Kidney (tissue), 13 donors: ENCODE measurements at regions not wholly inside any gene's neighbourhood (a gene's known extent, or its start where the extent isn't known, plus 50 kb on each side); places are given as distances from the start of the nearest gene placed in this dataset.
A peak's percentile ranks its signal among the peaks of the same experiment; 100 is the strongest.

Experiments
- DNase-seq, 5 donors: peaks; one replicate each; pipeline ENCODE4 v3.0.0-alpha.2; 2013 to 2020
- FAIRE-seq: peaks from 2 replicates; lab custom pipeline; 2012; peaks lifted over from hg19 to GRCh38; lab: Jason Lieb, UNC
- H3K27ac ChIP-seq, 2 donors: one replicate each; pipeline ENCODE4 v1.7.0; 2013; ENCODE audit warnings: low read depth in 2 of 2, low read length in 2 of 2, inconsistent platforms in 1 of 2
- H3K27me3 ChIP-seq: one replicate; pipeline ENCODE4 v1.7.1; 2013; ENCODE audit warnings: low read length, inconsistent platforms; ENCODE audit not compliant: control insufficient read depth, insufficient read depth
- H3K36me3 ChIP-seq, 3 donors: one replicate each; pipeline versions ENCODE4 v1.7.0 to v1.7.1; 2013; ENCODE audit warnings: low read length in 3 of 3, control low read depth in 1 of 3, inconsistent platforms in 1 of 3; ENCODE audit not compliant: insufficient read depth in 3 of 3, control insufficient read depth in 2 of 3
- H3K4me1 ChIP-seq, 3 donors: one replicate each; pipeline versions ENCODE4 v1.7.0 to v1.7.1; 2013; ENCODE audit warnings: low read length in 3 of 3, inconsistent platforms in 1 of 3, low read depth in 1 of 3; ENCODE audit not compliant: control insufficient read depth in 2 of 3, insufficient read depth in 2 of 3
- H3K4me3 ChIP-seq, 3 donors: one replicate each; pipeline versions ENCODE4 v1.7.0 to v1.8.1; 2013; ENCODE audit warnings: low read length in 3 of 3, control low read depth in 1 of 3, inconsistent platforms in 1 of 3
- H3K9ac ChIP-seq, 3 donors: one replicate each; pipeline versions ENCODE4 v1.7.0 to v1.7.1; 2013; ENCODE audit warnings: low read length in 3 of 3, control low read depth in 1 of 3, inconsistent platforms in 1 of 3
- H3K9me3 ChIP-seq, 3 donors: one replicate each; pipeline versions ENCODE4 v1.7.0 to v1.7.1; 2013; ENCODE audit warnings: low read length in 3 of 3, control low read depth in 1 of 3, inconsistent platforms in 1 of 3; ENCODE audit not compliant: control insufficient read depth in 2 of 3, insufficient read depth in 1 of 3
- intact Hi-C: fragments of 100-400 bp; cut with DNase I; formaldehyde crosslinking; loops from one replicate; pipeline ENCODE4 v1.11.1; 2022
- TF ChIP-seq, protein P1 (sequence below): IDR thresholded peaks from 3 replicates; pipeline ENCODE4 v1.5.1; 2012; ENCODE audit warnings: mild to moderate bottlenecking, moderate library complexity, borderline replicate concordance; ENCODE audit not compliant: insufficient read depth; ENCODE audit errors: extremely low read depth
- donor health status: control.
- donor health status: control.
- donor health status: control.
- donor health status: control.
- donor health status: control.
- donor health status: DM: yes; HTN: yes; CAD: no.
- donor health status: Normal renal cell carcinoma (clear cell type).

DNA sequence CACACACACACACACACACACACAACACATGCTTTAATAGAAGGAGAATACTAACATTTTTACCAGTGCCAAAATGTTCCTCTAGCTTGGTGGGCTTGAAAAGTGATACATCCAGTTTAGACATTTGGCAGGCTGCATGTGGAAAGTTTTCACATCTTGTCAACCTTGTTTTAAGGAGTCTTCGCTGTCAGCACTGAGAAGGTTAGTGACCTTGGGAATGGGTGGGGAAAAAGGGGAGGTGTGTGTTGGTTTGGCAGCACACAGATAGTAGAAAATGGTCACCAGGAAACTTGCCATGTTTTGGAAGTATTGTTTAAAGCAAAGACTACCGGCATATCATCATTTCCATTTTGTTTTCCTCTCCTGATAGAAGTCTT, 346.5 kb upstream of the ADAMTSL1 start:
- DNase-seq, result no peak
- Histone ChIP-seq H3K27me3 (no peaks in the 10 kb centered on the region), H3K36me3 (no peaks in the 10 kb centered on the region), H3K9ac (no peak overlapping the region), H3K9me3 (no peaks in the 10 kb centered on the region), H3K27ac (no peak overlapping the region), H3K4me1 (no peaks in the 10 kb centered on the region), H3K4me3 (no peak overlapping the region)
- TF ChIP-seq, protein P1, sequence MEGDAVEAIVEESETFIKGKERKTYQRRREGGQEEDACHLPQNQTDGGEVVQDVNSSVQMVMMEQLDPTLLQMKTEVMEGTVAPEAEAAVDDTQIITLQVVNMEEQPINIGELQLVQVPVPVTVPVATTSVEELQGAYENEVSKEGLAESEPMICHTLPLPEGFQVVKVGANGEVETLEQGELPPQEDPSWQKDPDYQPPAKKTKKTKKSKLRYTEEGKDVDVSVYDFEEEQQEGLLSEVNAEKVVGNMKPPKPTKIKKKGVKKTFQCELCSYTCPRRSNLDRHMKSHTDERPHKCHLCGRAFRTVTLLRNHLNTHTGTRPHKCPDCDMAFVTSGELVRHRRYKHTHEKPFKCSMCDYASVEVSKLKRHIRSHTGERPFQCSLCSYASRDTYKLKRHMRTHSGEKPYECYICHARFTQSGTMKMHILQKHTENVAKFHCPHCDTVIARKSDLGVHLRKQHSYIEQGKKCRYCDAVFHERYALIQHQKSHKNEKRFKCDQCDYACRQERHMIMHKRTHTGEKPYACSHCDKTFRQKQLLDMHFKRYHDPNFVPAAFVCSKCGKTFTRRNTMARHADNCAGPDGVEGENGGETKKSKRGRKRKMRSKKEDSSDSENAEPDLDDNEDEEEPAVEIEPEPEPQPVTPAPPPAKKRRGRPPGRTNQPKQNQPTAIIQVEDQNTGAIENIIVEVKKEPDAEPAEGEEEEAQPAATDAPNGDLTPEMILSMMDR, result no peak
- no peak for FAIRE-seq
- intact Hi-C loops, result no loop called here

- H3K9ac ChIP-seq, result no peak overlapping the region
- DNase-seq (no peak), FAIRE-seq (no peak)
- intact Hi-C loops, result no loop called here
- no peak overlapping the region for H3K27ac ChIP-seq
- no peaks in the 10 kb centered on the region for H3K27me3 ChIP-seq
- TF ChIP-seq, protein P1, result no peak
- H3K4me1 ChIP-seq, result no peaks in the 10 kb centered on the region
- H3K36me3 ChIP-seq, result no peaks in the 10 kb centered on the region
- H3K4me3 ChIP-seq, result no peak overlapping the region
- H3K9me3 ChIP-seq, result no peaks in the 10 kb centered on the region
Observed at GRCh38 chr9:18129809-18130334, 344.1 kb upstream of the ADAMTSL1 start.

DNA sequence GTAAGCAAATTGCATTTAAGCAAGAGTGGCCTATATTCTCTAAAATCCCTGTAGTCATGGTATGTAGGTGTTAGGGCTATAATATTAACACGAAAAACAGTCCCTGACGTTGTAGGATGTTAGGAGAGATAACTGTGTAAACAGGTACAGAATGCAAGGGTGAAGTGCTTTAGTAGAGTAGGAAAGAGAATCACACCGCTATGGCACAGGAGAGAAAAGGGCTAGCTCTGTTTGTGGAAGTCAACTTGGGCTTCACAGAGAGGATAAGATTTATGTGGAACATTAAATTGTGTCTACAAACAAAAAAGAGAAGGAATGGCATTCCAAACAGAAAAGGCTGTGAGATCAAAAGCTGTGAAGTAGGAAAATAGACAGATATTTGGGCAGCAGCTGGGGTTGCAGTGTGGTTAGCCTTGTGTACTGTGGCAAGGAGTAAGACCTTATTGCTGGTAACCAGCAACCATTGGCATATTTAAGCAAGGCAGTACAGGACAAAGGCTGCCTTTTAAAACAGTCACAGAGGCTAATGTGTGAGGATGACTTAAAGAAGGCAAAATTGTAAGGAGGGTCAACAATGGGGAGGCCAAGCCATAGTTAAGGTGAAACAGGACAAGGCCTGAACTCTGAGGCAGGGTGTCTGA, 337.5 kb upstream of the ADAMTSL1 start:
- intact Hi-C loops, result no loop called here
- Histone ChIP-seq H3K4me1 (no peaks in the 10 kb centered on the region), H3K36me3 (no peaks in the 10 kb centered on the region), H3K27ac (no peak overlapping the region), H3K9ac (no peak overlapping the region), H3K9me3 (no peaks in the 10 kb centered on the region), H3K4me3 (no peak overlapping the region), H3K27me3 (no peaks in the 10 kb centered on the region)
- FAIRE-seq, result no peak
- TF ChIP-seq, protein P1, result no peak
- peak in 1 of 5 donors; percentile 13 for DNase-seq
